NCI-H187 treated with DMSO at 0.1 percent for 48 hours (cell line): ENCODE measurements at regions not wholly inside any gene's neighbourhood (a gene's known extent, or its start where the extent isn't known, plus 50 kb on each side); places are given as distances from the start of the nearest gene placed in this dataset.

Source experiments
- DNase-seq: peaks from one replicate; lab custom pipeline; 2025; lab: John Stamatoyannopoulos, UW

GRCh38 chr3:31461426-31461825, 71.3 kb upstream of the STT3B start:
- DNase-seq, result no peak

- DNase-seq, result no peak
Observed at GRCh38 chr3:31462050-31462569, 70.6 kb upstream of the STT3B start.

GRCh38 chr3:31465999-31466398, 66.7 kb upstream of the STT3B start:
- no peak for DNase-seq

- DNase-seq, result no peak
Observed at GRCh38 chr3:31466866-31467265, 65.9 kb upstream of the STT3B start.

GRCh38 chr3:31468433-31468832, 64.3 kb upstream of the STT3B start:
- no peak for DNase-seq

- no peak for DNase-seq
Observed at GRCh38 chr3:31469385-31469784, 63.3 kb upstream of the STT3B start.

- DNase-seq, result no peak
Observed at GRCh38 chr3:31472479-31473390, 60.0 kb upstream of the STT3B start.

- DNase-seq, result no peak
Observed at GRCh38 chr3:31476209-31476608, 56.5 kb upstream of the STT3B start.

GRCh38 chr3:31479431-31479830, 53.3 kb upstream of the STT3B start:
- DNase-seq, result no peak

GRCh38 chr3:31481697-31482096, 51.0 kb upstream of the STT3B start:
- DNase-seq, result no peak

- no peak for DNase-seq
Observed at GRCh38 chr3:31482493-31483200, 50.1 kb upstream of the STT3B start.
